WI38 (cell line): ENCODE measurements at regions not wholly inside any gene's neighbourhood (a gene's known extent, or its start where the extent isn't known, plus 50 kb on each side); places are given as distances from the start of the nearest gene placed in this dataset.

ENCODE experiments used
- H3K4me3 ChIP-seq: 2 replicates; pipeline ENCODE4 v1.5.1; 2011; ENCODE audit warnings: low read depth, mild to moderate bottlenecking, control low read depth, low read length
- TF ChIP-seq, protein P1 (sequence below): IDR thresholded peaks from 2 replicates; pipeline ENCODE4 v1.5.1; 2012; ENCODE audit warnings: low read depth, mild to moderate bottlenecking, control low read depth, low read length

DNA sequence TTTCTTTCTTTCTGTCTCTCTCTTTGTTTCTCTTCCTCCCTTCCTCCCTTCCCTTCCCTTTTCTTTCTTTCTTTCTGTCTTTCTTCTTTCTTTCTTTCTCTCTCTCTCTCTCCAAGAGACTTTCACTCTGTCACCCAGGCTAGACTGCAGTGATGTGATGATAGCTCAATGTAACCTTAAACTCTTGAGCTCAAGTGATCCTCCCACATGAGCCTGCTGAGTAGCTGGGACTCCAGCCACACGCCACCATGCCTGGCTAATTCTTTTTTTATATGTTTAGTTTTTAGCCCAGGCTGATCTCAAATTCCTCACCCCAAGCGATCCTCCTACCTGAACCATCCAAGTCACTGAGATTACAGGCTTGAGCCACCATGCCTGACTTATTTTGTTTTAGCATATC lies 64.3 kb upstream of the EMCN start:
- no peak overlapping the region for H3K4me3 ChIP-seq
- TF ChIP-seq, protein P1, sequence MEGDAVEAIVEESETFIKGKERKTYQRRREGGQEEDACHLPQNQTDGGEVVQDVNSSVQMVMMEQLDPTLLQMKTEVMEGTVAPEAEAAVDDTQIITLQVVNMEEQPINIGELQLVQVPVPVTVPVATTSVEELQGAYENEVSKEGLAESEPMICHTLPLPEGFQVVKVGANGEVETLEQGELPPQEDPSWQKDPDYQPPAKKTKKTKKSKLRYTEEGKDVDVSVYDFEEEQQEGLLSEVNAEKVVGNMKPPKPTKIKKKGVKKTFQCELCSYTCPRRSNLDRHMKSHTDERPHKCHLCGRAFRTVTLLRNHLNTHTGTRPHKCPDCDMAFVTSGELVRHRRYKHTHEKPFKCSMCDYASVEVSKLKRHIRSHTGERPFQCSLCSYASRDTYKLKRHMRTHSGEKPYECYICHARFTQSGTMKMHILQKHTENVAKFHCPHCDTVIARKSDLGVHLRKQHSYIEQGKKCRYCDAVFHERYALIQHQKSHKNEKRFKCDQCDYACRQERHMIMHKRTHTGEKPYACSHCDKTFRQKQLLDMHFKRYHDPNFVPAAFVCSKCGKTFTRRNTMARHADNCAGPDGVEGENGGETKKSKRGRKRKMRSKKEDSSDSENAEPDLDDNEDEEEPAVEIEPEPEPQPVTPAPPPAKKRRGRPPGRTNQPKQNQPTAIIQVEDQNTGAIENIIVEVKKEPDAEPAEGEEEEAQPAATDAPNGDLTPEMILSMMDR: no peak

GRCh38 chr4:100581337-100581736 lies 63.5 kb upstream of the EMCN start:
- no peak overlapping the region for H3K4me3 ChIP-seq
- TF ChIP-seq, protein P1: no peak

DNA sequence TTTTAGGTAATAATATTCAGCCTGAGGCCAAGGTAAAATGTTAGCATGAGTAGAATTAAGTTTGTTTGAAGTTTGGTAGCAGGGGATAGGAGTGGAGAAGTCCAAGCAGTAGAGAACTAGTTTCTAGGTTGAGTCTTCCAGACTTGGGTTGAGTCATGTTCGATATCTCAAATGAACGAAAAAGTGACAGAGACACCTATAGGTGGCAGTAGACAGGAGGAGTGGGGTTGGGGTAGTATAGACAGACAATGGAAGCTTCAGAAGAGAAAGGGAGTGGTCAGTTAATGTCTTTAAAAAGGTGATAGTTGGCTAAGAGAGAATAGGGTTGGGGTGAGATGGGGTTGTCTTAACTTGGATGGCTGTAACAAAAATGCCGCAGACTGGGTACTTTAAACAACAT lies 58.7 kb upstream of the EMCN start:
- TF ChIP-seq, protein P1: no peak
- H3K4me3 ChIP-seq: no peak overlapping the region

DNA sequence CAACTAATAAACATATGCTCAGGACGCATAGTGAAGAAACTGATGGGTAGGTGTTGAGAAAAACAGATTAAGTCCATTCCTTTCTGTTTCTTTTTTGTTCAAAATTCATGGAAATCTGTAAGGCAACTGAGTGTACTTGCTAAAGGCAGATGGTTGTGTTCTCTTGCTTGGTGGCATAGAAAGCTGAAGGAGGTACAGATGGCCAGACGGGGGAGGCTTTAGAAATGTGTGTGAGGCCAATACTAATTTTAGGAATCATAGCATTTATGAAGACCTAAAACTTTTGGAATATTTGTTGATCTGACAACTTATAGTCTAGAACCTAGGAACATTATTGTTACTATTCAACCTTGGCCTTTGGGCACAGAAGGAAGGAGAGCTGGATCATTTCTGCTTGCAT lies 56.8 kb upstream of the EMCN start:
- no peak overlapping the region for H3K4me3 ChIP-seq
- TF ChIP-seq, protein P1: no peak

- H3K4me3 ChIP-seq: no peak overlapping the region
- TF ChIP-seq, protein P1: no peak
These were observed 51.4 kb upstream of the EMCN start for GRCh38 chr4:100569196-100569595.
